ENCODE measurements at regions not wholly inside any gene's neighbourhood (a gene's known extent, or its start where the extent isn't known, plus 50 kb on each side); places are given as distances from the start of the nearest gene placed in this dataset.
"Not testable (repeated sequence)": the region's sequence is repeated elsewhere in the genome, so short reads cannot be mapped to it uniquely, and the experiment has no call there.

- TF ChIP-seq CTCF (IDR thresholded peaks at IDR 0.05) = no peak
- peaks cover 4% of the 10 kb centered on the region for H3K27me3 Mint-ChIP-seq (ENCODE audit: low read depth, poor library complexity)
- no peak overlapping the region for H3K27ac Mint-ChIP-seq
- no peaks in the 10 kb centered on the region for H3K4me1 Mint-ChIP-seq
- H3K4me3 Mint-ChIP-seq = no peak overlapping the region
- H3K36me3 Mint-ChIP-seq (ENCODE audit: low read depth) = no peaks in the 10 kb centered on the region
- peaks cover 6% of the 10 kb centered on the region for H3K9me3 Mint-ChIP-seq
- DNase-seq = no peak
These were observed 132.7 kb downstream of the PLPPR4 start for GRCh38 chr1:99397029-99397428.

DNA sequence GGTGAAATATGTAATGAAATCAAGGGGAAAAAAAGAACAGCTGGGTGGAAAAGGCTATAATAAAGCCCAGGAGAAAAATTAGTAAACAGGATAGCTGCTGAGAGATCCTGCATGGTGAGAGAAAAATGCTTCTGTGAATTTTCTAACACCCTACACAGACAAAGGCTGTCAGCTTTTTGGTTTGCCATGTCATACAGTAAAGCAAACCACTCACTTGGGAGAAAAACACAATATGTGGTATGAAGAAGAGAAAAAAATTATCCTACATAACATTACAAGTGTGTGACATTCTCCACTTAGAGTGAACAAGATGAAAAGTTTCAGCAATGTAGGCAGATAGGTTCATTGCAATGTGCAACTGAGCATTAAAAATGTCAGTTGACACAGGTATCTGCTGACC is 133.6 kb downstream of the PLPPR4 start:
- no peak overlapping the region for H3K27ac Mint-ChIP-seq
- H3K9me3 Mint-ChIP-seq = peaks cover 6% of the 10 kb centered on the region
- H3K27me3 Mint-ChIP-seq (ENCODE audit: low read depth, poor library complexity) = peaks cover 4% of the 10 kb centered on the region
- no peaks in the 10 kb centered on the region for H3K36me3 Mint-ChIP-seq (ENCODE audit: low read depth)
- TF ChIP-seq CTCF (IDR thresholded peaks at IDR 0.05) = no peak
- H3K4me1 Mint-ChIP-seq = no peaks in the 10 kb centered on the region
- DNase-seq = no peak
- no peak overlapping the region for H3K4me3 Mint-ChIP-seq

- peaks cover 13% of the 10 kb centered on the region for H3K9me3 Mint-ChIP-seq
- not testable (repeated sequence) for H3K27me3 Mint-ChIP-seq (ENCODE audit: low read depth, poor library complexity); DNase-seq; H3K36me3 Mint-ChIP-seq (ENCODE audit: low read depth); H3K4me1 Mint-ChIP-seq; H3K27ac Mint-ChIP-seq; H3K4me3 Mint-ChIP-seq
These were observed 137.3 kb downstream of the PLPPR4 start for GRCh38 chr1:99401556-99401955.

- not testable (repeated sequence) for H3K27me3 Mint-ChIP-seq (ENCODE audit: low read depth, poor library complexity); DNase-seq; H3K4me1 Mint-ChIP-seq; H3K4me3 Mint-ChIP-seq; H3K27ac Mint-ChIP-seq; H3K36me3 Mint-ChIP-seq (ENCODE audit: low read depth)
- peaks cover 11% of the 10 kb centered on the region for H3K9me3 Mint-ChIP-seq
These were observed 140.1 kb downstream of the PLPPR4 start for GRCh38 chr1:99404399-99404798.

GRCh38 chr1:99405325-99405724 is 141.0 kb downstream of the PLPPR4 start:
- peaks cover 10% of the 10 kb centered on the region for H3K9me3 Mint-ChIP-seq
- not testable (repeated sequence) for DNase-seq; H3K27me3 Mint-ChIP-seq (ENCODE audit: low read depth, poor library complexity); H3K36me3 Mint-ChIP-seq (ENCODE audit: low read depth); H3K27ac Mint-ChIP-seq; H3K4me1 Mint-ChIP-seq; H3K4me3 Mint-ChIP-seq

- H3K27me3 Mint-ChIP-seq (ENCODE audit: low read depth, poor library complexity) = no peaks in the 10 kb centered on the region
- H3K36me3 Mint-ChIP-seq (ENCODE audit: low read depth) = no peaks in the 10 kb centered on the region
- peaks cover 7% of the 10 kb centered on the region for H3K9me3 Mint-ChIP-seq
- DNase-seq = no peak
- no peak overlapping the region for H3K4me3 Mint-ChIP-seq
- no peak for TF ChIP-seq CTCF (IDR thresholded peaks at IDR 0.05)
- no peaks in the 10 kb centered on the region for H3K4me1 Mint-ChIP-seq
- no peak overlapping the region for H3K27ac Mint-ChIP-seq
These were observed 142.7 kb downstream of the PLPPR4 start for GRCh38 chr1:99407018-99407417.

GRCh38 chr1:99424087-99424486 is 159.8 kb downstream of the PLPPR4 start:
- DNase-seq = no peak
- no peaks in the 10 kb centered on the region for H3K36me3 Mint-ChIP-seq (ENCODE audit: low read depth)
- no peaks in the 10 kb centered on the region for H3K27me3 Mint-ChIP-seq (ENCODE audit: low read depth, poor library complexity)
- H3K4me3 Mint-ChIP-seq = no peak overlapping the region
- H3K9me3 Mint-ChIP-seq = no peaks in the 10 kb centered on the region
- H3K4me1 Mint-ChIP-seq = no peaks in the 10 kb centered on the region
- no peak for TF ChIP-seq CTCF (IDR thresholded peaks at IDR 0.05)
- H3K27ac Mint-ChIP-seq = no peak overlapping the region

GRCh38 chr1:99429754-99430153 is 165.5 kb downstream of the PLPPR4 start:
- peaks cover 2% of the 10 kb centered on the region for H3K27me3 Mint-ChIP-seq (ENCODE audit: low read depth, poor library complexity)
- TF ChIP-seq CTCF (IDR thresholded peaks at IDR 0.05) = no peak
- no peak overlapping the region for H3K4me3 Mint-ChIP-seq
- H3K9me3 Mint-ChIP-seq = no peaks in the 10 kb centered on the region
- no peaks in the 10 kb centered on the region for H3K36me3 Mint-ChIP-seq (ENCODE audit: low read depth)
- DNase-seq = no peak
- no peak overlapping the region for H3K27ac Mint-ChIP-seq
- no peaks in the 10 kb centered on the region for H3K4me1 Mint-ChIP-seq

All from nephron progenitor cell (in vitro differentiated cells).